GM19043 (cell line): ENCODE measurements at regions not wholly inside any gene's neighbourhood (a gene's known extent, or its start where the extent isn't known, plus 50 kb on each side); places are given as distances from the start of the nearest gene placed in this dataset.

Source experiments
- ATAC-seq: cut with Tn5 transposase; IDR thresholded peaks from one replicate; pipeline ENCODE4 v1.9.1; 2021; ENCODE audit warnings: low read depth; ENCODE audit not compliant: unreplicated experiment

DNA sequence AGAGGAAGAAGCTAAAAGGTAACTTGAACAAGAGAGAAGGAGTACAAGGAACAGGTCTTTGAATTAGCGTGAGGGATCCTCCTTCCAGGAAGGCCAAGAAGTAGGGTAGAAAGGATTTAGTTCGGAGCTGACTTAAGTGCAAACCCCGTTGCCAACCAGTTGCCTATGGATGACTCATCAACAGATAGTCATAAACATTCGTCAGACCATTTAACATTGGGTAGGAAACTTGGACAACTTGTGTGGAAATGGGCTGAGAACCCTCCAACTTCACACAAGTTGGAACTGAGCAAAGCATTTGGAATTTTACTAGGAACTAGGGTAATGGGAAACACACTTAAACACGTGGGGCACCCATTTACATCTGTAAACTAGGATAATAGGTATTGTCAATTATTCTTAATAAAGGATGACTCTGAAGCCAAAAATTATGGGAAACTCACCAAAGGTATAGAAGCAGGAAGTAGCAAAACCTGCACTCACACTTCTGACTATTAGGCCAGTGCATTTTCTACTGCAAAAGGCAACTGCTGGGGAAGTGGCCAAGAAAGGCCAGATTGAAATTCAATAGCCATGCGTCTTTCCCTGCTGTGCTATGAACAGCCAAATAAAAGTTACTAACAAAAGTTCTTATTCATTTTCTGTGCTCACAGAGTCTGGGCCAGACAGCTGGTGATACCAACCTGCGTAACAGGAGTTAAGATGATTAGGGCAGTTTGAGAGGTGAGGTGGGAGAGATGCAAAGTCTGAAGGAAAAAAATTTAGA, 174.5 kb upstream of the TMC3 start:
- no peak for ATAC-seq

DNA sequence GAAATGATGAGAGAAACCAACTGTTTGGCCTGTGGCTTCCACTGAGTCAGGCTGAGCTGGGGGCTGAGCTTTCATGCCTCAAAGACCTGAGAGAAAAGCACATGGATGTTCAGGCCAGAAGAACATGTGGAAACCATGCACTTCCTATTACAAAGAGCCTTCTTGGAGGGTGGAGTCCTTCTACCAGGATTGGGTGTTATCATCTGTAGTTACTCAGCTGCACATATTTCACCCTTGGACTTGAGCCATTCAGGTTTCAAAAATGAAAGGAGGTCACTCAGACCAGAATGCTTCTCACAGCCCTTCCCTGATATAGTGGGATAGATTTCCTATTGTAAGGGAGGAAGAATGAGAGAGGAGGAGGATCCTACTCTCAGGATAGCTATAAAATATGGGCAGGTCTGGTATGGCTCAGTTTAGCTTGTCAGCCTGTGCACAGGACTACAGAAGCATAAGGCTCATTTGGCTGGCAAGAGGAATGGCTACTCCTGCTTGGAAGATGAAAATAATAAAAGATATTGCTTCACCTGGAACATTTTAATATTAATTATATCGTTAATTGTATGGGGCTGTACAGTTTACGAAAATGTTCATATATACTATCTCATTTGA, 173.6 kb upstream of the TMC3 start:
- no peak for ATAC-seq

DNA sequence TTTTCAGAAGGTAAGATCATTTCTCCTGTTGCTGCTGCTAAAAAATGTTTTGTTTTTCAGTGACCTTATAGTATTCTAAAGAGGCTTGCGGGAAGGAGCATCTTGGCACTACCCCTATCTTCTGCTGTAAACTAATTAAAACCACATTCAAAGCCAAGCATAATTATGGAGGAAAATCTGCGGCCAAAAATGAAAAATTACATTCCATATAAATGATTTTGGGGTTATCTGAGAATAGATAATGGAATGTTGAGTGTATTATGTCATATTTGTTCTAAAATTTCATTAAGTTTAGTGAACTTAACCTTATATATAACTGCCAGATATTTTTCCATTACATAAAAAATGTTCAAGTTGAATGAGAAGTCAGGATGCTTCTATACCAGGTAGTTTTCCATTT, 170.4 kb upstream of the TMC3 start:
- ATAC-seq: no peak

DNA sequence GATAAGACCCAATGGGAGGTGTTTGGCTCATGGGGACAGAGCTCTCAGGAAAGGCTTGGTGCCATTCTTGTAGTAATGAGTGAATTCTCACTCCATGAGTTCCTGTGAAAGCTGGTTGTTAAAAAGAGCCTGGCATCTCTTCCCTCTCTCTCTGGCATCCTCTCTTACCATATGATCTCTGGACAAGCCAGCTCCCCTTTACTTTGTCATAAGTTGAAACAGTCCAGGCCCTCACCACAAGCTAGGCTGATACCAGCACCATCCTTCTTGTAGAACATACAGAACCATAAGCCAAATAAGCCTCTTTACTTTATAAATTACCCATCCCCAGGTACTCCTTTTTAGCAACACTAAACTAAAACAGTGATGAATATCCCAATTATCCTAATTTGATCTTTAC, 166.9 kb upstream of the TMC3 start:
- no peak for ATAC-seq

DNA sequence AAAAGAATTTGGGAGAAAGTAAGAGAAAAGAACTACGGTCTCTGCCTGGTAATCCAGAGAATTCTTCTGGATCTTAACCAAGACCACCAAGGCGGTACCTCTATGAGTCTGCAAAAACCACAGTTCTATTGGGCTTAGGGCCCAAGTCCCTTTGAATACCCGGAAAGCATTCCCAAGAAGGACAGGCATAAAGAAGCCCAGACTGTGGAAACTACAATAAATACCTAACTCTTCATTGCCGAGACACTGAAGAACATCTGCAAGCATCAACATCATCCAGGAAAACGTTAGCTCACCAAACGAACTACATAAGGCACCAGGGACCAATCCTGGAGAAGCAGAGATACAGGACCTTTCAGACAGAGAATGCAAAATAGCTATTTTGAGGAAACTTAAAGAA, 162.3 kb upstream of the TMC3 start:
- ATAC-seq: no peak

DNA sequence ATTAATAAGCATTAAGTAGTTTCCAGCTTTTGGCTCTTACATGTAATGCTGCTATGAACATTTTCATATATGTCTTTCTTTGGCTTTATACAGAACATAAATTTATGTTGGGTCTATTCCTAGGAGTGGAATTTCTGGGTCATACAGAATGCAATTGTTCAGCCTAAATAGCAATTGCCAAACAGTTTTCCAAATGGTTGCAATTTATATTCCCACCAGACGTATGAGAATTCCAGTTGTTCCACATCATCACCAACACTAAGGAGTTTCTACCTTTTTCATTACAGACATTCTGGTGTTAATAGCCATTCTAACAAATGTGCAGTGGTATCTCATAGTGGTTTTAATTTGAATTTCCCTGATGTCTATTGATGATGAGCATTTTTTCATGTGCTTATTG, 160.1 kb upstream of the TMC3 start:
- ATAC-seq: no peak

DNA sequence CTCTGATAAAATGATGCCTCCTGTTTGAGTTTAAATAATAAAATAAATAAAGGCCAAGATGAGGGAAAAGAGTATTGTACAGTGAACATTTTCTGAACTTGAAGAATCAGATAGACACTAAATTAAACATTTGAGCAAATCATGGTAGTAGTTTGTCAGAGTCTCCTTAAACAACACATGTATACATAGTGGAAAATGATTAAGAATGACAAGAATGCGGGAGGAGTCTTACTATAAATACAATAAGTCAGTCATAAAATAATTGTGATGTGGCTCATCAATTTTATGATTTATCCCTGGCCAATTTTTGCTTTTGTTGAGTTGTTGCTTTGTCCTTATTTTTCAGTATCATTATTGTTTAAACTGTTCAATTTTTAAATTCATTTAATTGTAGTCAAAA, 158.0 kb upstream of the TMC3 start:
- ATAC-seq: no peak

DNA sequence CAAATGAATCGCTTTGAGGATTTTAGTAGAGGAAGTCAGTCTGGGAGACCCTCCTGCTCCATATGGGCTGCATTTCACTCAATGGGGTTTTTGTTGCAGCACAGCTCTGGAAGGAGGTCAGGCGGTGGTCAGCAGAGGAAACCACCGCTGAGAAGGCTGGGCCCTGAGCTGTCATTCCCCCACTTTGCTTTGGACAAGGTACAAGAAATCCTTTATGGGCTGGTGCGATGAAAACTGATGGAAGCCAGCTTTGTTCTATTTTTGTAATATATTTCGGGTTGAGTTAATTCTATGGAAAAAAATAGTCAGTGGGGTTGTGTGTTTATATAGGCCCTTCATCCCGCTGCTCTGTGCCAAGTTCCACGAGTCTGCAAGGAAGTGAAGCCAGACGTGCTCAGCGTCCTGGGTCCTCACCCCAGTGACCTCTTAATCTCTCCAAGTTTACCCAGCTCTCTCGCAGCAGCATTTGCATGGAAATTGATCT, 157.1 kb upstream of the TMC3 start:
- ATAC-seq: no peak

DNA sequence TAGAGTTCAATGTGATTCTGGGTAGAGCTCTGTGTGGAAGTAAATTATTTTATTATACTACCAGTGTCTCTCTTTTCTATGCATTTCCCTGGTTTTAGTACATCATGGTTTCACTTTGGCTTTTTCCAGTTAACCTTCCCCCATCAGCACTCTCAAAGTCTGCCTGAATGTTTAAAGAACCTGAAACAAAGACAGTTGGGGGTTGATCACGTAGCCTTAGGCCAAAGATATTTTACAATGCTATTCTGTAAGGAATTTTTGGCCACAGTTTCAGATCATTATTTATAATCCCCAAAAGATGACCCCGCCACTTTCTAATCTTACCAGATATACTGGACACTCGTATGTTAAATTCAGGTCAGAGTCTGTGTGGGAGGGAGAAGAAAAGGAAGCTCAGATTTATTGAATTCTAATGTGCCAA, 156.3 kb upstream of the TMC3 start:
- ATAC-seq: no peak

DNA sequence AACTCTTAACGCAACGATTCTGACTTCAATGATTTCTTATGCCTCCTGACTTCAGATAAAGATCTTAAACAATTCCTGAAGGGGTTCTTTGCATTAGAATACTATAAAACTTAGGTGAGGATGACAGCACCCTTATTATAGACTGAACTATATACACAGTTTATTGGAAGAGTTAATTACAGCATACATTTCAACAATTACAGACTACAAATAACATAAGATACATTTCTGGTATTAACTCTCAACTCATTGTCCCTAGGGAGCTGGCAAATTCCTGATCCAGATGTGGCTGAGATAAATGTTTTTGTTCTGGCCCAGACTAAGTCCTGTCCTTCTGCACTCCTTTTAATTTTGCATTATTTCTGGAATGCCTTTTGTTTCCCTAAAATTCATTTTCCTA, 155.5 kb upstream of the TMC3 start:
- no peak for ATAC-seq

DNA sequence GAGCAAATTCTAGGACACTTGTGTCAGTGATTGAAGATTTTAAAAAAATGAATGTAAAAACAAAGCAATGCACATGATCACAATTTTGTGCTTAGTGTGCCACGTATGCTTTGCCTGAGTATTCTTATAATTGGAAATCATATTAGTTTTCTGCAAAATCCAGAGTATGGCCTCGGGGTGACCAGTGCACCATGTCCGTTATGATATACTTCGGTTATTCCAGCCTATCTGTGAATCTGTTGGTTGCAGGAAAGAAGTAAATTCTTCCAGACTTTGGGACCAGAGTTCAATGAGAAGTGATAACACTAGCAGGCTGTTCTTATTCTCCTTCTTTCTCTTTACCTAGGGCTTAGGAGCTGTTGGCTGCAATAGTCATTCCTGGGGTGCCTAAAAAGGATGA, 152.0 kb upstream of the TMC3 start:
- ATAC-seq: no peak

DNA sequence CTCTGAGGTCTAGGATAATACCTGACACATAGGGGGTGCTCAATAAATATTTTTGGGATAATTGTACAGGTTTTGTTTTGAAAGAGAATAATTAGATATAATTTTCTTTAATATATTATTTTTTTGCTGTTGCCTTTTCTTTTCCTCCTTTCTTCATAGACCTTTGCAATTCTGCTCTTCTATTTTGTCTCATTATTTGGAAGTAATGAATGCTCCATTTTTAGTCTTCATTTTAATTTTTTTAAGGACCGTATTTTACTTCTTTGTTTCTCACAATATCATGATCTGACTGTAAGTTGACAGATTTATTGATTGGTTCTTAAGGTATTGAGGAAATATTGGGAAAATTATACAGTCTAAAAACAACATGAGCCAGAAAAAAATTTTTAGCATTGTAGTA, 150.5 kb upstream of the TMC3 start:
- no peak for ATAC-seq

DNA sequence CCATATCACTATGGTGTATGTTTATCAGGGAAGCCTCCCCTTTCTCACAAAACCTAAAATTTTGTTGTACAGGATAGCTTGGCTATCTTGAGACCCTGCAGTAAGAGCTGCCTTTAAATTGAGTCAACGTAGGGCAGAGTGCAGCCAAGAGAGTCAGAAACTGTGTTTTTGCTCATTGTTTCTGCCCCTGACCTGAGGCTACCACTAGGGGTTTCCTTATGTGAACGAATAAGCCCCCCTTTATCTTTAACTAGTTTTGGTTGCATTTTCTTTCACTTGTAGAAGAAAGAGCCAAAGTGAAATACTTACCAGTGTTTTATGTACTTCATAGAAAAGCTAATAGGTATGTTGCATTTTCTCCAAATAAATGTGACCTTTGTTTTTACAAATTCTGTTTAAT, 149.9 kb upstream of the TMC3 start:
- ATAC-seq: no peak

DNA sequence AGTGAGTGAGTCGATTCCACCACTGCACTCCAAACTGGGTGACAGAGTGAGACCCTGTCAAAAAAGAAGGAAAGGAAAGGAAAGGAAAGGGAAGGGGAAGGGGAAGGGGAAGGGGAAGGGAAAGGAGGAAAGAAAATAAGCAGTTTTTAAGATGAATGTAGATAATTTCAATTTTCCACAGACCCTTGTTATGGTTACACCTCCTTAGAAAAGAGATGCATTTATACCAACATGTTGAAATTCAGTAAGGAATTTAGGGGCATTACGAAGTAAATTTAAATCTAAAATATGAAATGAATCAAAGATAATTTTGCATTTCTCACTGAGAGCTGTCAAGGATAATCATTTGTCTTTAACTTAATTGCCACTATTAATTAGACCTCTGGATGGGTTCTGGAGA, 146.5 kb upstream of the TMC3 start:
- no peak for ATAC-seq

DNA sequence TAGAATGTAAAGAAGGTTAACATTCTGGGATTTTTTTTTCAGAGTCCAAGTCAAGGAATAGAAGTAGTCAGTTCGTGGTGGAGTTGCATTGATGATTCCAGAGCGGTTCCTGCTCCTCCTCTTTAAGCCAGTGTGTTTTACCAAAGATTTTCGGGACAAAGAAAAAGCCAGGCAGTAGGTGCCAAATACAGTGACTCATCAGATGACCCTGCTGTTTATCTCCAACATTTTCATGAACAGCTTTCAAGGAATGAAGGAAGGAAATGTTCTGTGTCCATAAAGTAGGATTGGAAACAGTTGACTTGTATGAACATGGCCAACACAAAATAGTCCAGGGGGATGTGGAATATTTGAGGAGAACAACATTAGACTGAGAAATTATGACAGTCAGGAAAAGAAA, 142.4 kb upstream of the TMC3 start:
- no peak for ATAC-seq

DNA sequence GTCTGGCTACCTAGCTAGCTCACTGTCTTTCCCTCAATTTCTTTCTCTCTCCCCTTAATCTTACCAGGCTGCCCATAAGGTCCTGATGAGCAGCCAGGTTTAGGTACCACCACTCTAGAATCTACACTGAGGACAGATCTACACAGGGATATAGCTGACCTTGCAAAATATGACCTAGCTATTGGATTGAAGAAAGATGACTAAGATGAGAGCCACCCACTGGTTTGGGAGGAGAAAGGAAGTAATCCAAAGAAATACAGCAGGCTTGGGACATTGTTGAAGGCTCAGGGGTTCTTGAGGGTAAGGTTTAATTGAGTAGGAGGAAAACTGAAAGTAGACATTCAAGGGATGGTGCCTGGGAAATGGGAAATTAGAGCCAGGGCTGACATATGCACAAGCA, 142.0 kb upstream of the TMC3 start:
- ATAC-seq: no peak

DNA sequence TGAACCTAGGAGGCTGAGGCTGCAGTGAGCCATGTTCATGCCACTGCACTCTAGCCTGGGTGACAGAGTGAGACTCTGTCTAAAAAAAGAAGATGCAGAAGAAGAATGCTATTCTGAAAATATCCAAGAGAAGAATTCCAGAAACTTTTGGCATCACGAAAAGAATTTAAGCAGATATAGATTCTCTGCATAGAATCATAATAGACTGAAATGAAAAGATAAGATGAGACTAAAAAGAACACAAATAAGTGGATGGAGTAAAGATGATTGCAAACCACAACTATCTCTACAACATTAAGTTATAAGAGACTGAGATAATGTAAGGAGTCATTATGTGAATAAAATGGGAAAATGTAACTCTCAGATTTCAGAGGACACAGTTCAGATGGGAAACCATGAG, 140.7 kb upstream of the TMC3 start:
- ATAC-seq: no peak

DNA sequence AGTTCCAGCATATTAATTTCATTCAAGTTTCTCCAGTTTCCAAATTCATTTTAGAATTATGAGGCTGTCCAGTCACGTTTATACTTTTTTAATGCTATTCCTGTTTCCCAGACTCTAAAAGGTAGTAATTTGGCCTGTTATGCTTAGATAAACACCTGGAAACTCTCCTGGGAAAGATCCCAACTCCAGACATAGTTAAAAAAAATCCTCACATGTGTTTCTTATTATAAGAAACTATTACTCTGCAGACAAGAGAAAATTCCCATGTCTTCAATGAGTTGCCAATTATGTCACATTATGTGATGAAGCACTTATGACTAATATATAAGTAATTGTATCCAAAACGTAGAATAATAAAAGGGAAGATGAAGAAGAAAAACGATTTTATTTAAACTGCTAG, 137.1 kb upstream of the TMC3 start:
- ATAC-seq: no peak

DNA sequence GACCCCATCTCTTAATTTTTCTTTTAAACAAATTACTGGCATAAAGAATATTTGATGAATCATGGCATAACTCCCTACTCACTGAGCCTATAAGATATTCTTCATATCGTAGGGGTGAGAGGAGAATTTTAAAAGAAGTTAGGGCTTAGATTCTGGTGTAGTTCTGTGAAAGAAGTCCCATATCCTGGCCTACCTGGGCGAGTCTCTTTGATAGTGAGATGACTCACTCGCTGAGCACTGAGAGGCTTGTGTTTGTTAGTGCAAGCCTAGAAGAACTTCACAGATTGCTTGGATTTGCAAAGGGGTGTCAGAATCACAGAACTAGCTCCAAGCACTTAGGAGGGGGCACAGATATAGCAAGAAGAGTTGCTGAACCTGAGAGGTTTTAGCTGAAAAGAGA, 133.8 kb upstream of the TMC3 start:
- ATAC-seq: no peak

DNA sequence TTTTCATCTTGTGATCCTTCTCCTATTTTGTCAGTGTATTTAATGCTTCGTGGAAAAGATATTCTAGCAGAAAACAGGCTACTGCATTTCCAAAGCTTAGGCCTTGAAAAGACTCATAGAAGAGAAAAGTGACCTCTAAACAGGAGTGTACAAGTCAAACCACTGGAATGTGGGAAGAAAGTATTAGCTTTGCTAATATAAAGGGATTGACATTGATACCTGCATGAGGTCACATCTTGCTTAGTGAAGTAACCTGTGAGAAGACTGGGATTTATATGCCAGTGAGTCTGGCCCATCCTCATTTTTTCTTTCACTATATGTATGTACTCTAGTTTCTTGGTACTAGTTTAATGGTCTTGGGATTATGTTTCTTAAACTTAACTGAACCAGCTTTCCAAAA, 132.9 kb upstream of the TMC3 start:
- no peak for ATAC-seq

DNA sequence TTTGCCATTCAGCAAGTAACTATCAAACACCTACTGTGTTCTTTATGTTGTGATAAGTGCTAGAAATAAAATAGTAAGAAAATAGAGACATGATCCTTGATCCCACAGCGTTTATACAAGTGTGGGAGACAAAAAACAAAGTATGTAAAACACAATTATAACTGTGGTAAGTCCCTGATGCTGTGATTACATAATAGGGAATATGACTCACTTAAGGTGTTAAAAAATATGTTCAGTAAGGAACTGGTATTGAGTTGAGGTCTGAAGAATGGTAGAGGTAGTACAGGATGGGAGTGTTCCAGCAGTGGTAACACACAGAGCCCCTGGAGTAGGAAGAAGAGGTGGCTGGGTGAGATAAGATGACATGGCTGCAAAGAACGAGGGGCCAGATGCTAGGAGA, 132.1 kb upstream of the TMC3 start:
- ATAC-seq: no peak

DNA sequence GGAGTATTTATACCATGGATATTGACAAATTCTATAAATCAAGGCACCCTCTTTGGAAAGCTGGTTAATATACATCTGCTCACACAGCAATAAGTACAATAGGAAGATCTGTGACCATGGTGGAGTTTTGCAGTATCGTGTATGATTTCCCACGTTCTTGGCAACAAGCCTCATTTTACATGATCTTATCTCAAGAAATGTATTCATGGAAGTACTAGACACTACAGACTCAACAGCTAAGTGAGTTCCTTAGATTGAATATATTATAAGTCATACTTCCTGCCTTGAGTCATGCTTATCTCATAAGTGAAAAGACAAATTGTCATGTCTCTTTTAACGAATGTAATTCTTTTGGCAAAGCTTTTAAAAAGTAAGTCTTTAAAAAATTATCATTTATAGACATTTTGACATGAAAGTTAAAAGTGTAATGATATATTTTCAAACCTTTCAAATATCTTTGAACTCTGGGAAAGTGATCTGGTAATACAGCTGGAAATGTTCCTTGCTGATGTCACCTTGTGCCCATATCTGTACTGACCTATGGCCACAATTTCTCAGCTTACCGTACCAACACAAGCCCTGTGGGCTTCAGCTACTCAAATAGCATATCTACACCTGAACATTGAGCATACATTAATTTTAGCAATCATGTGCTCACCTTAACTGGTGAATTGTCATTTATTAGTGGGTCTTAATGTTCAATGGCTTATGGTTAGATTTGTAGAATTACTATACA, 130.3 kb upstream of the TMC3 start:
- ATAC-seq: no peak
